Tibial nerve (tissue), 4 donors: ENCODE measurements at regions not wholly inside any gene's neighbourhood (a gene's known extent, or its start where the extent isn't known, plus 50 kb on each side); places are given as distances from the start of the nearest gene placed in this dataset.

Experiments
- EP300 ChIP-seq, 2 donors: sonication (generic); formaldehyde crosslinking; IDR thresholded peaks; one replicate each; pipeline ENCODE4 v1.6.1; 2017; ENCODE audit warnings: antibody characterized with exemption in 2 of 2, mild to moderate bottlenecking in 1 of 2
- TF ChIP-seq, protein P1 (sequence below), 5 experiments: fragments of 200-600 bp in 3 of 5; fragments of 450-650 bp in 2 of 5; sonication (generic) in 3 of 5; IDR thresholded peaks; one replicate each; pipeline ENCODE4 v1.5.1; 2016 to 2019; ENCODE audit warnings: antibody characterized with exemption in 5 of 5, mild to moderate bottlenecking in 3 of 5, moderate library complexity in 2 of 5

DNA sequence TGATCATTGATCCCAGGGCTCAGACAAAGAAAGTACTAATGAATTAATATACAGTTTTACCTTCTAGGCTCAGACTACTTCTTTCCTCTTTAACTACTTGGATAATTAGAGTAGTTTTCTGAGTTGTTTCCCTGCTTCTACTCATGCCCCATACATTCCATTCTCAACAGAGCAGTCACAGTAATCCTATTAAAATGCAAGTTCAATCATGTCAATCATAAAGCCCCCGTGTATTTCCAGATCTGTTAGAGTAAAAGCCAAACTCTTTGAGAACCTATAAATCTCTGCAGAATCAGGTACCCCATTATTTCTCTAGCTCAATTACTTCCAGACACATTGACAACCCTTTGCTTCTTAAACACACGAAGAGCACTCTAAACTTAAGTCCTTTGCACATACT lies 242.1 kb upstream of the PRMT6 start:
- TF ChIP-seq, protein P1, sequence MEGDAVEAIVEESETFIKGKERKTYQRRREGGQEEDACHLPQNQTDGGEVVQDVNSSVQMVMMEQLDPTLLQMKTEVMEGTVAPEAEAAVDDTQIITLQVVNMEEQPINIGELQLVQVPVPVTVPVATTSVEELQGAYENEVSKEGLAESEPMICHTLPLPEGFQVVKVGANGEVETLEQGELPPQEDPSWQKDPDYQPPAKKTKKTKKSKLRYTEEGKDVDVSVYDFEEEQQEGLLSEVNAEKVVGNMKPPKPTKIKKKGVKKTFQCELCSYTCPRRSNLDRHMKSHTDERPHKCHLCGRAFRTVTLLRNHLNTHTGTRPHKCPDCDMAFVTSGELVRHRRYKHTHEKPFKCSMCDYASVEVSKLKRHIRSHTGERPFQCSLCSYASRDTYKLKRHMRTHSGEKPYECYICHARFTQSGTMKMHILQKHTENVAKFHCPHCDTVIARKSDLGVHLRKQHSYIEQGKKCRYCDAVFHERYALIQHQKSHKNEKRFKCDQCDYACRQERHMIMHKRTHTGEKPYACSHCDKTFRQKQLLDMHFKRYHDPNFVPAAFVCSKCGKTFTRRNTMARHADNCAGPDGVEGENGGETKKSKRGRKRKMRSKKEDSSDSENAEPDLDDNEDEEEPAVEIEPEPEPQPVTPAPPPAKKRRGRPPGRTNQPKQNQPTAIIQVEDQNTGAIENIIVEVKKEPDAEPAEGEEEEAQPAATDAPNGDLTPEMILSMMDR (IDR thresholded peaks at IDR 0.05) = no peak
- no peak for TF ChIP-seq EP300 (IDR thresholded peaks at IDR 0.05)
